Suprapubic skin (tissue), 4 donors: ENCODE measurements at regions not wholly inside any gene's neighbourhood (a gene's known extent, or its start where the extent isn't known, plus 50 kb on each side); places are given as distances from the start of the nearest gene placed in this dataset.
A peak's percentile ranks its signal among the peaks of the same experiment; 100 is the strongest.

Source experiments
- EP300 ChIP-seq: sonication (generic); formaldehyde crosslinking; IDR thresholded peaks from one replicate; pipeline ENCODE4 v1.6.1; 2017; ENCODE audit warnings: antibody characterized with exemption
- POLR2A ChIP-seq, 2 donors: fragments of 450-650 bp; IDR thresholded peaks; one replicate each; pipeline ENCODE4 v1.6.1; 2017; ENCODE audit warnings: antibody characterized with exemption in 2 of 2, mild to moderate bottlenecking in 2 of 2, moderate library complexity in 2 of 2
- POLR2AphosphoS5 ChIP-seq, 3 donors: sonication (generic); formaldehyde crosslinking; IDR thresholded peaks; one replicate each; pipeline ENCODE4 v1.6.1; 2017; ENCODE audit warnings: antibody characterized with exemption in 3 of 3
- TF ChIP-seq, protein P1 (sequence below), 2 donors: fragments of 200-600 bp in 1 of 2; fragments of 450-650 bp in 1 of 2; sonication (generic) in 1 of 2; IDR thresholded peaks; one replicate each; pipeline ENCODE4 v1.5.1; 2016 to 2019; ENCODE audit warnings: antibody characterized with exemption in 2 of 2, mild to moderate bottlenecking in 1 of 2, moderate library complexity in 1 of 2

DNA sequence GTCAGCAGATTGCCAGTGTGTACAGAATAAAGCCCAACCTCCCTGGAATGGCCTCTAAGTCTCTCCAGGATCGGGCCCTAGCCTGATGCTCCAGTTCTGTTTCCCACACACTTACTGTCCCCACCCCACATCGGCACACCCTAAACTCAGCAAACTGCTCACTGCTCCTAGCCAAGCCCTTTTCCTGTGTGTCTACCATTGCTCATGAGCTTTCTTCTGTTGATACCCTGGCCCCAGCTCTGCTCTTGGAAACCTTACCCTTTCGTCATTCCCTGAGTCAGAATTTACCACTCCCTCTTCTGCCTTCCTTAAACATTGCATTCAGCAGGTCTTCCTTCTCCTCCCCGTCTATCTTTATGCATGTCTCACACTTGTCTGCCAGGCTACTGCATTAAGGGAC lies 158.9 kb downstream of the TMX1 start:
- TF ChIP-seq POLR2A (IDR thresholded peaks at IDR 0.05) (no peak), POLR2AphosphoS5 (IDR thresholded peaks at IDR 0.05) (peak in 1 of 3 donors; percentile 31), EP300 (no peak)
- TF ChIP-seq, protein P1, sequence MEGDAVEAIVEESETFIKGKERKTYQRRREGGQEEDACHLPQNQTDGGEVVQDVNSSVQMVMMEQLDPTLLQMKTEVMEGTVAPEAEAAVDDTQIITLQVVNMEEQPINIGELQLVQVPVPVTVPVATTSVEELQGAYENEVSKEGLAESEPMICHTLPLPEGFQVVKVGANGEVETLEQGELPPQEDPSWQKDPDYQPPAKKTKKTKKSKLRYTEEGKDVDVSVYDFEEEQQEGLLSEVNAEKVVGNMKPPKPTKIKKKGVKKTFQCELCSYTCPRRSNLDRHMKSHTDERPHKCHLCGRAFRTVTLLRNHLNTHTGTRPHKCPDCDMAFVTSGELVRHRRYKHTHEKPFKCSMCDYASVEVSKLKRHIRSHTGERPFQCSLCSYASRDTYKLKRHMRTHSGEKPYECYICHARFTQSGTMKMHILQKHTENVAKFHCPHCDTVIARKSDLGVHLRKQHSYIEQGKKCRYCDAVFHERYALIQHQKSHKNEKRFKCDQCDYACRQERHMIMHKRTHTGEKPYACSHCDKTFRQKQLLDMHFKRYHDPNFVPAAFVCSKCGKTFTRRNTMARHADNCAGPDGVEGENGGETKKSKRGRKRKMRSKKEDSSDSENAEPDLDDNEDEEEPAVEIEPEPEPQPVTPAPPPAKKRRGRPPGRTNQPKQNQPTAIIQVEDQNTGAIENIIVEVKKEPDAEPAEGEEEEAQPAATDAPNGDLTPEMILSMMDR (IDR thresholded peaks at IDR 0.05) = no peak
